Kidney epithelial cell (primary cell): ENCODE measurements at regions not wholly inside any gene's neighbourhood (a gene's known extent, or its start where the extent isn't known, plus 50 kb on each side); places are given as distances from the start of the nearest gene placed in this dataset.
"Not testable (repeated sequence)": the region's sequence is repeated elsewhere in the genome, so short reads cannot be mapped to it uniquely, and the experiment has no call there.

Experiments
- DNase-seq: peaks from one replicate; pipeline ENCODE4 v3.0.0-alpha.2; 2010; ENCODE audit warnings: low read depth
- H3K27me3 ChIP-seq: 2 replicates; pipeline ENCODE4 v1.6.0; 2011; ENCODE audit warnings: low read length; ENCODE audit not compliant: control insufficient read depth, insufficient read depth
- H3K36me3 ChIP-seq: 2 replicates; pipeline ENCODE4 v1.5.1; 2011; ENCODE audit warnings: low read length; ENCODE audit not compliant: control insufficient read depth, insufficient read depth
- H3K4me3 ChIP-seq: 2 replicates; pipeline ENCODE4 v1.5.1; 2011; ENCODE audit warnings: low read depth, mild to moderate bottlenecking, control low read depth, low read length
- TF ChIP-seq, protein P1 (sequence below): IDR thresholded peaks from 2 replicates; pipeline ENCODE4 v1.5.1; 2011; ENCODE audit warnings: mild to moderate bottlenecking, moderate library complexity, low read length, control low read depth, inconsistent platforms; ENCODE audit not compliant: insufficient read depth, poor library complexity, severe bottlenecking

GRCh38 chr20:29763821-29764511 is 1493.5 kb upstream of the DEFB115 start:
- TF ChIP-seq, protein P1, sequence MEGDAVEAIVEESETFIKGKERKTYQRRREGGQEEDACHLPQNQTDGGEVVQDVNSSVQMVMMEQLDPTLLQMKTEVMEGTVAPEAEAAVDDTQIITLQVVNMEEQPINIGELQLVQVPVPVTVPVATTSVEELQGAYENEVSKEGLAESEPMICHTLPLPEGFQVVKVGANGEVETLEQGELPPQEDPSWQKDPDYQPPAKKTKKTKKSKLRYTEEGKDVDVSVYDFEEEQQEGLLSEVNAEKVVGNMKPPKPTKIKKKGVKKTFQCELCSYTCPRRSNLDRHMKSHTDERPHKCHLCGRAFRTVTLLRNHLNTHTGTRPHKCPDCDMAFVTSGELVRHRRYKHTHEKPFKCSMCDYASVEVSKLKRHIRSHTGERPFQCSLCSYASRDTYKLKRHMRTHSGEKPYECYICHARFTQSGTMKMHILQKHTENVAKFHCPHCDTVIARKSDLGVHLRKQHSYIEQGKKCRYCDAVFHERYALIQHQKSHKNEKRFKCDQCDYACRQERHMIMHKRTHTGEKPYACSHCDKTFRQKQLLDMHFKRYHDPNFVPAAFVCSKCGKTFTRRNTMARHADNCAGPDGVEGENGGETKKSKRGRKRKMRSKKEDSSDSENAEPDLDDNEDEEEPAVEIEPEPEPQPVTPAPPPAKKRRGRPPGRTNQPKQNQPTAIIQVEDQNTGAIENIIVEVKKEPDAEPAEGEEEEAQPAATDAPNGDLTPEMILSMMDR, result no peak
- no peak for DNase-seq
- H3K27me3 ChIP-seq, result no peaks in the 10 kb centered on the region
- no peaks in the 10 kb centered on the region for H3K36me3 ChIP-seq
- no peak overlapping the region for H3K4me3 ChIP-seq

GRCh38 chr20:29764922-29765610 is 1492.4 kb upstream of the DEFB115 start:
- not testable (repeated sequence) for DNase-seq, H3K4me3 ChIP-seq, H3K27me3 ChIP-seq, H3K36me3 ChIP-seq

DNA sequence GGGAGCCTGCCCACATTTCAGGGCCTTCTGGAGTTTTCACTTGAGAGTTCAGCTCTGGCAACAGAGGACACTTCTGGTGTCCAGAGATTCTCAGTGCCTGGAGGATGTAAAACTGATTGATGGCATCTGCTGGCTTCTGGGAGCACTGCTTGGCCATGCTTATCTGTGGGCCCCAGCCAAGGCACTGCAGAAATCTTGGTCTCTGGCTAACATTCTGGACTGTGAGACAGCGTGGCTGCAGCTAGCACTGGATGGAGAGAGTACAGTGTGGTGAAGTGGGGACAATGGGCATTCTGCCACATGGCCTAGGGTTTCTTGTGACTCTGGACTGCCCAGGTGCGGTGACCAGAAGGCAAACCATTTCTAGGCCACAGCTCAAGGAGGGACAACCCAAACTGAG is 1479.4 kb upstream of the DEFB115 start:
- not testable (repeated sequence) for H3K4me3 ChIP-seq, H3K36me3 ChIP-seq, DNase-seq, H3K27me3 ChIP-seq

DNA sequence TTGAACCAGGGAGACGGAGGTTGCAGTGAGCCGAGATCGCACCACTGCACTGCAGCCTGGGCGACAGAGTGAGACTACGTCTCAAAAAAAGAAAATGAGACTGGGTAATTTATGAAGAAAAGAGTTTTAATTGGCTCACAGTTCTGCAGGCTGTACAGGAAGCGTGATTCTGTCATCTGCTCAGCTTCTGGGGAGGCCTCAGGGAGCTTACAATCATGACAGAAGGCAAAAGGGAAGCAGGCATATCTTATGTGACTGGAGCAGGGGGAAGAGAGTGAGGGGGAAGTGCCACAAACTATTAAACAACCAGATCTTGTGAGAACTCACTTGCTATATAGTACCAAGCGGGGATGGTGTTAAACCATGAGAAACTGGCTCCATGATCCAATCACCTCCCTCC is 1476.2 kb upstream of the DEFB115 start:
- not testable (repeated sequence) for DNase-seq, H3K36me3 ChIP-seq

GRCh38 chr20:29781891-29782290 is 1475.6 kb upstream of the DEFB115 start:
- not testable (repeated sequence) for DNase-seq, H3K4me3 ChIP-seq, H3K27me3 ChIP-seq, H3K36me3 ChIP-seq

More for the DNA sequence above, 1476.2 kb upstream of the DEFB115 start:
- H3K4me3 ChIP-seq, H3K27me3 ChIP-seq: not testable (repeated sequence)

DNA sequence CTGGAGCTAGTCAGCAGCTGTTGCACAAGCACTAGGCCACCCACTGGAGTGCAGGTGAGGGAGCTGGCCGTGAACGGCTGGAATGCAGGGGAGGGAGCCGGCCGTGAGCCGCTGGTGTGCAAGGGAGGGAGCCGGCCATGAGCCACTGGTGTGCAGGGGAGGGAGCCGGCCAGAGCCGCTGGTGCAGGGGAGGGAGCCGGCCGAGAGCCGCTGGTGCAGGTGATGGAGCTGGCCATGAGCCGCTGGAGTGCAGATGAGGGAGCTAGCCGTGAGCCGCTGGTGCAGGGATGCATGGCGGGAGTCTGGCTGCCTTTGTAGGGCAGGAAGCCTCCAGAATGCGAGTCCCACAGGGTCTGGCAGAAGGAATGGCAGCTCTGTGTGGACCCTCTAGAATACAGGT is 1470.0 kb upstream of the DEFB115 start:
- not testable (repeated sequence) for H3K27me3 ChIP-seq, H3K4me3 ChIP-seq, DNase-seq, H3K36me3 ChIP-seq

- Histone ChIP-seq H3K27me3 (no peaks in the 10 kb centered on the region), H3K4me3 (no peak overlapping the region), H3K36me3 (no peaks in the 10 kb centered on the region)
- no peak for DNase-seq
- TF ChIP-seq, protein P1, result no peak
Observed at GRCh38 chr20:29790510-29790909, 1467.0 kb upstream of the DEFB115 start.

GRCh38 chr20:29831508-29831907 is 1426.0 kb upstream of the DEFB115 start:
- H3K27me3 ChIP-seq, H3K36me3 ChIP-seq, H3K4me3 ChIP-seq, DNase-seq: not testable (repeated sequence)

DNA sequence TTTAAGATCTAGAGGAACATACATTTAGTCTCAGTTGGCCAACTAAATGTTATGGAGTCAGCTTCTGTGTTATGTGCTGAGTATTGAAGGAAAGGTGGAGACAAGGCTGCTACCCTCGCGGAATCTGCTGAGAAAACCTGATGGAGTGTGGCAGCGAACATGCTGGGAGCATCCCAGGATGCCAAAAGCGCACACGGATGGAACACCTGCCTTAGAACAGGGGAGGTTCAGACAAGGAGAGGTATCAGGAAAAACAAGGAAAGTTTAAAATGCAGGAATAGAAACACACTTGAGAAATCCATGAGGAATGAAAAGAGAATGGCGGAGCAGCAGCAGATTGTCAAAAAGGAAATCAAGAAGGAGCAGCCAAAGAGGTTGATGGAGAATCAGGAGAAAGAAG is 1389.5 kb upstream of the DEFB115 start:
- not testable (repeated sequence) for DNase-seq, H3K36me3 ChIP-seq, H3K4me3 ChIP-seq, H3K27me3 ChIP-seq

DNA sequence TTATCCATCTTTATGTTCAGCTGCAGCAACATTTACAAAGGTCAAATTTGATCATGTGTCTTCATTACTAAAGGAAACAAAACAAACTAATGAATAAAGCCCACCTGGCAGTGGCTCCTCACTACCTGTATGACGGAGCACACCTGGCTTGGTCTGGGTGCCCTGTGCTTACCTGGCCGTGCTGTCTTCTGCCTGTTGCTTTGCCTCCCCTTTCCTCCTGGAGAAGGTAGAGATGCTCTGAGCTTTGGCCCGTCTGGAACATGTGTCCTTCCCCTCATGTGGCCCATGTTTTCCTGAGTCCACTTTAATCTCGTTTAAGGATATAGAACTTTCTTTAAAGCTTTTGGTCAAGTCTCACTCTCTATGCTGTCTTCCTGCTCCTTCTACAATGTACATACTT is 1388.8 kb upstream of the DEFB115 start:
- not testable (repeated sequence) for DNase-seq, H3K36me3 ChIP-seq, H3K4me3 ChIP-seq, H3K27me3 ChIP-seq

DNA sequence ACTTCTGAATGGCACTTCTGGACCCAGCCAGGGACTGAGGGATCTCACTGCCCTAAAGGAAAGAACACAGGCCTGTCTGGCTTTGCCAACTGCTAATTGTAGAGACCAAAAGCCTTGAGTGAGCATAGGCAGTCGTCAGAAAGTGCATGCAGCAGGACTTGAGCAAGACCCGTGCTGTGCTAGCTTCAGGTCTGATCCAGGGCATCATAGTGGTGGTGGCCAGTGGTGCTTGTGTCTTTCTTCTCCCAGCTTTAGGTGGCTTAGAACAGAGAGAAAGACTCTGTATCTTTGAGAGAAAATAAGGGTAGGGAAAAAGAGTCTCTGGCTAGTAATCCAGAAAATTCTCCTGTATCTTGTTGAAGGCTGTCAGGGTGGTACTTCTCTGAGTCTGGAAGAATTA is 1385.6 kb upstream of the DEFB115 start:
- not testable (repeated sequence) for H3K4me3 ChIP-seq, H3K36me3 ChIP-seq, H3K27me3 ChIP-seq, DNase-seq
